ENCODE measurements at regions not wholly inside any gene's neighbourhood (a gene's known extent, or its start where the extent isn't known, plus 50 kb on each side); places are given as distances from the start of the nearest gene placed in this dataset.

DNA sequence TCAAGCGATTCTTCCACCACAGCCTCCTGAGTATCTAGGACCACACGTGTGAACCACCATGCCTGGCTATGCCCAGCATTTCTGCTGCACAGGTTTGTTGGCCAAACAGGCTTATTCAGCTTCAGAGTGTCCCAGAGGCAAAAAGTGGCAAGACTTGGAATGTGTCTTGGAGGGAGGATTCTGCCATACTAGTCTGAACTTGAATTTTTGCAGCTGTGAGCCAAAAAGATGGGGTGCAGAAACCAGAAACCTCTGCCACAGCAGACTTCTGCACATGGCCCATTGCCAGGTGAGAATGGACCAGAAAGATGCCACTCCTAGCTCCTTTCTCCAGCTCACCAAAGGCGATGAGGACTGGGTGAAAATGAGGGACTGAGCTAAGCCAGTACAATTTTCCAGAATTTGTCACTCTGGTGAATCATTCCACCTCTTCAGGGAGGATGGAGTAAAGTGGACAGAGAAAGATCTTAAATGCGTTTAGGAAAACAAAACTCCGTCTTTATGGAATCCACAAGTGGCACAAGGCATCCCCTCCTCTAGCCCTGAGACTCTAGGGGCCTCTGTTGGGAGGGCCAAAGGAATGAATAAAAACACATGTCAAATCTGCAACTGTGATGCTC, 369.1 kb upstream of the CLNK start:
- no peaks in the 10 kb centered on the region for H3K4me1 Mint-ChIP-seq (ENCODE audit: low read depth)
- no peak overlapping the region for H3K27ac Mint-ChIP-seq
- no peak for DNase-seq
- H3K4me3 Mint-ChIP-seq, result no peak overlapping the region
- no peaks in the 10 kb centered on the region for H3K27me3 Mint-ChIP-seq (ENCODE audit: low read depth)
- intact Hi-C loops (cut with micrococcal nuclease), result no loop called here
- no peaks in the 10 kb centered on the region for H3K36me3 Mint-ChIP-seq (ENCODE audit: low read depth)
- H3K9me3 Mint-ChIP-seq, result no peaks in the 10 kb centered on the region
- CTCF ChIA-PET, result interaction anchor here (0.6 kb wide), 1 partner anchor 189 kb away, joined by 3 read pairs; no protein-coding TSS in a partner anchor

DNA sequence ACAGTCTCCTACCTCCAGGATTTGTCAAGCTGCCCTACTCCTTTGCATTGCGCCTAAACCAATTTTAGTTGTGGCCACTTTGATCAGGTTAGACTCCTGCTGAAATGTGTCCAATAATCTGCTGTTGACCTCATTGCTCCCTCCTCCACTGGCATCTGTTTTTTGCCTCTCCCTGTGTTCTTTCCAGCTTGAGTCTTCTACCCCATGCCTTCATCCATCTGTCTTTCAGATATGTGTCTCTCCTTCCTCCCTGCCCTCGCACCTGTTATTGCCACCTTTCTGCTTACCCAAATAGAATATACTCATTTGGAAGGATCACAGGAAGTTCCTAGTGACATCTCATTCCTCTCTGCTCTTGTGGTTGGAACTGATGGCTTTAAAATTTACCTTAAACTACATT, 366.6 kb upstream of the CLNK start:
- no peaks in the 10 kb centered on the region for H3K4me1 Mint-ChIP-seq (ENCODE audit: low read depth)
- CTCF ChIA-PET, result no interaction called here
- H3K36me3 Mint-ChIP-seq (ENCODE audit: low read depth), result no peaks in the 10 kb centered on the region
- no peak for DNase-seq
- H3K27me3 Mint-ChIP-seq (ENCODE audit: low read depth), result no peaks in the 10 kb centered on the region
- no peak overlapping the region for H3K27ac Mint-ChIP-seq
- intact Hi-C loops (cut with micrococcal nuclease), result no loop called here
- no peak overlapping the region for H3K4me3 Mint-ChIP-seq
- H3K9me3 Mint-ChIP-seq, result no peaks in the 10 kb centered on the region

DNA sequence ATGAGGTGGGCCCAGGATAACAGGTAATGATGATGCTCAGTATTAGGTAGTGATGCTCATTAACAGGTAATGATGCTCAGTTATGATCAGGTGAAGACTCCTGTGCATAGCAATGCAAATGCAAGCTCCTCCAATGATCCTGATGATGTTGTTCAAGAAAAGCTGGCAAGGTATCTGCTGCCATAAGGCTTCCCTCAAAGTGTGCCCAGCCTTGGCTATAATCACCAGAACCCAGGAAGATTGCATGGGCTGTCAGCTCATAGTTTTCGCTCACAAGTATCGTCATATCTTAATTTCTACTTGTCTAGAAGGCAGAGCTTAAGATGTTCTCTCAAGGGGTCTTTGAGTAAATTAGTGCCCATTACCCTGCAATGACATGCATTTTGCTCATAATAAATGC, 366.2 kb upstream of the CLNK start:
- Mint-ChIP-seq H3K27me3 (ENCODE audit: low read depth) (no peaks in the 10 kb centered on the region), H3K27ac (no peak overlapping the region), H3K9me3 (peaks cover 3% of the 10 kb centered on the region), H3K36me3 (ENCODE audit: low read depth) (no peaks in the 10 kb centered on the region), H3K4me1 (ENCODE audit: low read depth) (no peaks in the 10 kb centered on the region), H3K4me3 (no peak overlapping the region)
- CTCF ChIA-PET, result no interaction called here
- no peak for DNase-seq
- intact Hi-C loops (cut with micrococcal nuclease), result no loop called here

DNA sequence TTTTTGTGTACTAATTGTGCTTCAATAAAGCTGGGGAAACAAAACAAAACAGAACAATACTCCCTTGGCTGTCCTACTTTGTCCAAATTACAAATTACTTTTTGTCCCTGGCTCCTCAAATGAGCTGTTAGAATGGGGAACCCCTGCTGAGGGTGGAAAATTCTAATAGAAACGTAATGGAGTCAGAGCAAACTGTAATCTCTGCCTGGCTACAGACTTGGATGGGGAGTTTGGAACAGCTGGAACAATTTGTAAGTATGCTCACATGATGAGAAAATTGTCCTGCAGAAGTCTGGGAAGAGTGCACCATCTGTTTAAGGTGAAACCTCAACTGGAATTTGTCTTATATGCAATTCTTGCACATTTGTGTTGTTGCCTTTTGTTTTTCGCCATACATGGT, 364.4 kb upstream of the CLNK start:
- H3K36me3 Mint-ChIP-seq (ENCODE audit: low read depth), result no peaks in the 10 kb centered on the region
- no peak for DNase-seq
- H3K27me3 Mint-ChIP-seq (ENCODE audit: low read depth), result no peaks in the 10 kb centered on the region
- intact Hi-C loops (cut with micrococcal nuclease), result no loop called here
- H3K4me3 Mint-ChIP-seq, result no peak overlapping the region
- no peaks in the 10 kb centered on the region for H3K4me1 Mint-ChIP-seq (ENCODE audit: low read depth)
- CTCF ChIA-PET, result interaction anchor here (0.6 kb wide), 1 partner anchor 468 kb away, joined by 4 read pairs; no protein-coding TSS in a partner anchor
- peaks cover 4% of the 10 kb centered on the region for H3K9me3 Mint-ChIP-seq
- H3K27ac Mint-ChIP-seq, result no peak overlapping the region

DNA sequence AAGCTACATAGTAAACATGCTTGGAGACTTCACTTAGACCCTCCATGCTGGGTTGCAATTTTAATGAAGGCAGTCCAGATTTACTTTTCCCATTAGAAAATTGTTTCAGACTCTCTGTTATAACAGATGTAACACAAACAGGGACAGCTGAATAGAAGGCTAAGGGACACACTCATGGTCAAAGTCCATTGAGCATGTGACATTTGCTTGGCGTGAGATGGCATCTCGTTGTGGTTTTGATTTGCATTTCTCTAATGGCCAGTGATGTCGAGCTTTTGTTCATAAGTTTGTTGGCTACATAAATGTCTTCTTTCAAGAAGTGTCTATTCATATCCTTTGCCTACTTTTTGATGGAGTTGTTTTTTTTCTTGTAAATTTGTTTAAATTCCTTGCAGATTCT, 358.2 kb upstream of the CLNK start:
- intact Hi-C loops (cut with micrococcal nuclease), result no loop called here
- no peak overlapping the region for H3K27ac Mint-ChIP-seq
- no peak for DNase-seq
- no peak overlapping the region for H3K4me3 Mint-ChIP-seq
- no peaks in the 10 kb centered on the region for H3K27me3 Mint-ChIP-seq (ENCODE audit: low read depth)
- CTCF ChIA-PET, result no interaction called here
- peaks cover 4% of the 10 kb centered on the region for H3K9me3 Mint-ChIP-seq
- H3K36me3 Mint-ChIP-seq (ENCODE audit: low read depth), result no peaks in the 10 kb centered on the region
- H3K4me1 Mint-ChIP-seq (ENCODE audit: low read depth), result no peaks in the 10 kb centered on the region

DNA sequence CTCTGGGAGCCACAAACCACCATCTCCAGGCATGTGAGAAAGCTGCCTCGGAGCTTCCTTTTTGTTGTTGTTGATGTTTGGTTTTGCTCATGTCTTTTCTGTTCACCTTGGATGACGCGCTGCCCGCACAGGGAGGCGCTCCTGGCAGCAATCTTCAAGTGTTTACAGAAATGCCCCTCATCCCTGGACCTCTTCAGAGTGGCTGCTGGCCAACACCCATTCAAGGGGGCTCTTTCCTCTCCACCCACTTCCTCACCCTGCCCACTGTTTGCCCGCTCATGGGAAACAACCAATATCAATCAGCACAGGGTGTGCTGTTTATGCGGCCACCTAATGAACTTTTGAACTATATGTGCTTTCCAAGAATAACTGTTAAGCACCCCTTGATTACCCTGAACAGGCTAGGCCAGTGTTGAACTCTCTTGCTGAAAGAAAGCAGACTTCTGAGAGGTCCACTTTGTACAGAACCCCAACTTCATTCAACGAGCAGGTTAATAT, 355.1 kb upstream of the CLNK start:
- H3K9me3 Mint-ChIP-seq, result no peaks in the 10 kb centered on the region
- H3K36me3 Mint-ChIP-seq (ENCODE audit: low read depth), result no peaks in the 10 kb centered on the region
- no peaks in the 10 kb centered on the region for H3K4me1 Mint-ChIP-seq (ENCODE audit: low read depth)
- DNase-seq, result no peak
- H3K27ac Mint-ChIP-seq, result no peak overlapping the region
- H3K27me3 Mint-ChIP-seq (ENCODE audit: low read depth), result no peaks in the 10 kb centered on the region
- H3K4me3 Mint-ChIP-seq, result no peak overlapping the region
- CTCF ChIA-PET, result no interaction called here
- intact Hi-C loops (cut with micrococcal nuclease), result no loop called here

DNA sequence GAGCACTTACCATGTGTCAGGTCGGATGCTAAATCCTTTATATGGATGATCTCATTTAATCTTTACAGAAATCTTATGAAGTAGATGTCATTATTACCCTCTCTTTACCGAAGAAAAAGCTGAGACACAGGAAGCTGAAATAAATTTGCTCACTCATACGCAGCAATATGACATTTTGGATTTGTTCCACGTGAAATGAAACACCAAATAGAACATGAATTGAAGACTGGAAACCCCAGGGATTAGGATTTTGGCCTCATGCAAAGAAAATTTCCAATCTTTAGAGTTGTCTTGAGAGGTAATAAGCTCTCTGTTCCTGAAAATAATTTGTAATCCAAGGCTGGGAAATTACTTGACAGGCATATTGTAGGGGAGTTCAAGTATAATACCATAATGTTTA, 354.4 kb upstream of the CLNK start:
- no peak for DNase-seq
- CTCF ChIA-PET, result no interaction called here
- H3K9me3 Mint-ChIP-seq, result no peaks in the 10 kb centered on the region

DNA sequence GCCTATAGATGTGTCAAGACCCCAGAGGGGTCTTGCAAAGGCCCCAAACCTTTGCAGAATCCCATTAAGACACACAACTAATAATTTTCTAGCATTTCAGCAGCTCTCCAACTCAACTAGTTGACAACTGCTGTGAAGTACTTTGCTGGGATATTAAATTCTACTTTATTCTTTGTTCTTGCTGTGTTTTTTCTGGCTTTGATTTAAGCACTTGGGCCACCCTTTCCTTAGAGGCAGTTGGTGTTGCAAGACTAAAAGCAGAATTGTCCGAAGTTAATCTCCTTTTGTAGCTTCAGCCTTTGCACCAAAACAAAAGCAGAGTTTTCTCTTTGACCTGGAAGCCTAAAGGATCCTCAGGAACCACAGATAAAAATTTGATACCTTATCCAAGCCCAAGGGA, 353.1 kb upstream of the CLNK start:
- intact Hi-C loops (cut with micrococcal nuclease), result no loop called here

More for the DNA sequence above, 354.4 kb upstream of the CLNK start:
- H3K27me3 Mint-ChIP-seq (ENCODE audit: low read depth), result no peaks in the 10 kb centered on the region
- no peak overlapping the region for H3K27ac Mint-ChIP-seq
- intact Hi-C loops (cut with micrococcal nuclease), result no loop called here
- no peaks in the 10 kb centered on the region for H3K36me3 Mint-ChIP-seq (ENCODE audit: low read depth)
- H3K4me3 Mint-ChIP-seq, result no peak overlapping the region
- H3K4me1 Mint-ChIP-seq (ENCODE audit: low read depth), result no peaks in the 10 kb centered on the region

DNA sequence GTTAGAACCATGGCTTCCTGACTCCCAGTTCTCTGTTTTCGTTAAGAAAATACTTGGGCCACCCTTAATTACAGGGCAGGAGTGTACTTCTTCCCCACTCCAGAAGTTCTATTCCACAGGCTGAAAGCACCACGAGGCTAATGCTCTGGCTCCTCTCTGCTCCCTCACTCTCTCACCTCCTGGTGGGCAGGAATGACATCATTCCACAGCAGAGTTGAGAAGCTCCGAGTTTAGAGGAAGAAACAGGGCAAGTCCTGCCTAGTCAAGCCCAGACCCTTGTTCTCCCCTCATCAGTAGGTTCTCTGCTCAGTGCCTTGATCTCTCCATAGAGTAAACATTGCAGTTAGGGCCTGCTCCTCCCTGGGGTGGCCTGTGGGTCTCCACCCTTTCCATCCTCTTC, 343.8 kb upstream of the CLNK start:
- DNase-seq, result no peak
- Mint-ChIP-seq H3K27ac (no peak overlapping the region), H3K36me3 (ENCODE audit: low read depth) (no peaks in the 10 kb centered on the region), H3K27me3 (ENCODE audit: low read depth) (no peaks in the 10 kb centered on the region), H3K4me3 (no peak overlapping the region), H3K4me1 (ENCODE audit: low read depth) (no peaks in the 10 kb centered on the region), H3K9me3 (peaks cover 3% of the 10 kb centered on the region)
- intact Hi-C loops (cut with micrococcal nuclease), result no loop called here
- CTCF ChIA-PET, result no interaction called here

More for the DNA sequence above, 353.1 kb upstream of the CLNK start:
- H3K27me3 Mint-ChIP-seq (ENCODE audit: low read depth), result no peaks in the 10 kb centered on the region
- H3K27ac Mint-ChIP-seq, result no peak overlapping the region
- H3K4me3 Mint-ChIP-seq, result no peak overlapping the region
- CTCF ChIA-PET, result no interaction called here
- no peaks in the 10 kb centered on the region for H3K36me3 Mint-ChIP-seq (ENCODE audit: low read depth)
- no peaks in the 10 kb centered on the region for H3K4me1 Mint-ChIP-seq (ENCODE audit: low read depth)
- no peaks in the 10 kb centered on the region for H3K9me3 Mint-ChIP-seq
- no peak for DNase-seq

DNA sequence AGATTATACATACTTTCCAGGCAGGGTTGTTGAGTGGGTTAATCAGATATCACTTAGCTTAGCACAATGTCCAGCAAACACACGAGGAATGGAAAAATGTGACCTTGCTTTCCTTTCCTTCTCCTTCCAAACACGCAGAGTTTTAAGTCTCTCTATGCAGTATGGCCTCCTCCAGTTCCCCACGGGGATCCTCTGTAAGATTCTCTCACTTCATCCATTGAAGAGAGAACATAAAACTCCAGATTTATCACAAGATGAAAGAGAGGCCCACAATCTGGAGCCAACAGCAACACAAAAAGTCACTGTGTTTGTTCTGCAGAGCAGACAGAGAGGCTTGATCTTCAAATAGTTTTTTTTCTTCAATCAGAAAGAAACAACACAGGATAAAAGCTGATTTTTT, 336.8 kb upstream of the CLNK start:
- H3K4me1 Mint-ChIP-seq (ENCODE audit: low read depth), result no peaks in the 10 kb centered on the region

DNA sequence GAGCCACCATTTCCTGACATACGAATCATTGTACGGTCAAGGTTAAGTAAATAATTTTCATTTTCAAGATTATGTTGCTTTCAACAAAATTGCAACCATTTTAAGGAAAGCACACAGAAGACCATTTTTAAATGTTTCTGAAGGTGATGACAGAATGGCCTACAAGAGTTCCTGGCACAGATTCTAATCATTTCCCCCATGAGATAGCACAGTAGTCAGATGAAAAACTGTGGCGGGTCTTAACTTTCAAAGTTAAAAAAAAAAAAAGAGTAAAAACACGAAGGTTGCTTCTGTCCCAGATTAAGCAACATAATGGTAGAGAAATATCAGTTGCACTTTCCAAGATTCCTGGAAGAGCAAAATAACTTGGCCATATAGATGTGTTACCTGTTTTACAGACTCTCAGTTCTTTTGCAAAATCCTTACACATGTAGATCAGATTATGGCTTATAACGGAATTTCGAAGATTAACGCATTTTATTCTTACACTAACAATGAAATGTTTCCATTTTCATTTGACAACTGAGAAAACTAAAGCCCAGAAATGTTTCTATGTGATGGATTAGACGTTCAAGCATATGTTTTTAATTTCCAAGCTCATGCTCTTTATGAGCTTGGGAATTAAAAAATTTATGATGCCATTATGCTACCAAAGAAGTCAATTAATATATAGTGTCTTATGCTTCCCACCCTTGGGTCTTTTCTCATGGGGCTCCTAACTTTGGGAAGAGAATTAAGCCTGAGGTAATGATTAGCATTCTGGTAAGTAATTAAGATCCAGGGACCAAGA, 335.1 kb upstream of the CLNK start:
- Mint-ChIP-seq H3K9me3 (no peaks in the 10 kb centered on the region), H3K27me3 (ENCODE audit: low read depth) (no peaks in the 10 kb centered on the region), H3K27ac (no peak overlapping the region)

More for the DNA sequence above, 336.8 kb upstream of the CLNK start:
- Mint-ChIP-seq H3K27ac (no peak overlapping the region), H3K9me3 (no peaks in the 10 kb centered on the region), H3K36me3 (ENCODE audit: low read depth) (no peaks in the 10 kb centered on the region), H3K27me3 (ENCODE audit: low read depth) (no peaks in the 10 kb centered on the region), H3K4me3 (no peak overlapping the region)
- intact Hi-C loops (cut with micrococcal nuclease), result no loop called here
- DNase-seq, result no peak
- CTCF ChIA-PET, result no interaction called here

DNA sequence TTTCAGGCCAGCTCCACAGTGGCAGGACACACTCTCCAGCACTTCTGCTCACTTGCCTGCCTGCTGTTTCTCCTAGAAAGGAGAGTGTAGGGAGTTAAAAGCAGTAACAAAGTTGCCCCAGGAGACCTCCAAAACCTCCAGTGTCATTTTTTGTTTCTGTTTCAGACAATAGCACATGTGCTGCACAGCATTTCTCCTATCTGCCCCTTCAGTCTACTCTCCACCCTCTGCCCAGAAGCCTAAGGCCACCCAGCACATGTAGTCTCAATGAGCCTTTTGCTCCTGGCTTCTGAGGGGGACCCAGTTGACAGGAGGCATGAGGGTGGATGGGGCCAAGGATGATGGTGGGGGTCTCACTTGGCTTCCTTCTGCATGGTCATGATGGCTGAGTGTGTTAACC, 329.6 kb upstream of the CLNK start:
- Mint-ChIP-seq H3K4me1 (ENCODE audit: low read depth) (no peaks in the 10 kb centered on the region), H3K27me3 (ENCODE audit: low read depth) (no peaks in the 10 kb centered on the region), H3K36me3 (ENCODE audit: low read depth) (no peaks in the 10 kb centered on the region), H3K9me3 (no peaks in the 10 kb centered on the region), H3K4me3 (no peak overlapping the region), H3K27ac (no peak overlapping the region)
- CTCF ChIA-PET, result no interaction called here
- no peak for DNase-seq
- intact Hi-C loops (cut with micrococcal nuclease), result no loop called here

More for the DNA sequence above, 335.1 kb upstream of the CLNK start:
- intact Hi-C loops (cut with micrococcal nuclease), result no loop called here
- H3K4me3 Mint-ChIP-seq, result no peak overlapping the region
- H3K4me1 Mint-ChIP-seq (ENCODE audit: low read depth), result no peaks in the 10 kb centered on the region
- DNase-seq, result no peak
- CTCF ChIA-PET, result no interaction called here
- H3K36me3 Mint-ChIP-seq (ENCODE audit: low read depth), result no peaks in the 10 kb centered on the region

DNA sequence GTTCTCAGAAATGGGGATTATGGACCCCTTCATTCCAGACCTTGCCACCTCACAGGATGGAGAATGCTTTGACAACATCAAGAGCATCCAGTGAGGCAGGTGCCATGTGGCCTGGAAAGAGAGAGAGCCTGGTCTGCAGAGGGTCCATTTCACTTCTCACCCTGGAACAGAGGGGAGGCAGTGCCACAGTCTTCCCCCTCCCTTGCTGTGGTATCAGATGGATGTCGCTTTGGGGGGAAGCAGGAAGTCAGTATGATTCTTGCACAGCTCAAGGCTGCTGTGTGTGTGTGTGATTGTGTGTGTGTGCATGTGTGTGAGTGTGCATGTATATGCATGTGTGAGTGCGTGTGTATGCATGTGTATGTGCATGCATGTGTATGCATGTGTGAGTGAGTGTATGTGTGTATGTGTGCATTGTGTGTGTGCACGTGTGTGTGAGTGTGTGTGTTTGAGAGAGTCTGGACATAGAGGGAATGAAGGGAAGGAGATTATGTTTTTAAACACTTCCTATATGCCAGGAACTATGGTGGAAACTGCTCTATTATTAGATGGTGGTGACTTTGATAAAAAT, 328.6 kb upstream of the CLNK start:
- Mint-ChIP-seq H3K4me1 (ENCODE audit: low read depth) (no peaks in the 10 kb centered on the region), H3K9me3 (no peaks in the 10 kb centered on the region), H3K36me3 (ENCODE audit: low read depth) (no peaks in the 10 kb centered on the region), H3K27me3 (ENCODE audit: low read depth) (no peaks in the 10 kb centered on the region), H3K27ac (no peak overlapping the region), H3K4me3 (no peak overlapping the region)
- CTCF ChIA-PET, result no interaction called here
- DNase-seq, result no peak
- intact Hi-C loops (cut with micrococcal nuclease), result no loop called here
